Fibroblast of skin of right biceps (primary cell): ENCODE measurements at regions not wholly inside any gene's neighbourhood (a gene's known extent, or its start where the extent isn't known, plus 50 kb on each side); places are given as distances from the start of the nearest gene placed in this dataset.
"Not testable (repeated sequence)": the region's sequence is repeated elsewhere in the genome, so short reads cannot be mapped to it uniquely, and the experiment has no call there.

Source experiments
- DNase-seq: peaks from one replicate; pipeline ENCODE4 v3.0.0-alpha.2; 2013

GRCh38 chr9:29211003-29211579, 1637.8 kb upstream of the C9orf72 start:
- DNase-seq = no peak

GRCh38 chr9:29211580-29212396, 1638.5 kb upstream of the C9orf72 start:
- peak; percentile 22 for DNase-seq

- no peak for DNase-seq
These were observed 1639.4 kb upstream of the C9orf72 start for GRCh38 chr9:29212397-29213387.

GRCh38 chr9:29213417-29214153, 1640.3 kb upstream of the C9orf72 start, which contains the start of gene LINGO2:
Gene LINGO2 (minus strand): TSS chr9:29213601.
- no peak for DNase-seq

GRCh38 chr9:29214154-29214689, 1640.9 kb upstream of the C9orf72 start:
- peak; percentile 4 for DNase-seq

GRCh38 chr9:29214690-29215253, 1641.5 kb upstream of the C9orf72 start:
- no peak for DNase-seq

GRCh38 chr9:29217966-29218365, 1644.7 kb upstream of the C9orf72 start:
- DNase-seq = no peak

GRCh38 chr9:29220596-29221251, 1647.4 kb upstream of the C9orf72 start:
- DNase-seq = no peak

- no peak for DNase-seq
These were observed 1655.3 kb upstream of the C9orf72 start for GRCh38 chr9:29228558-29228957.

- no peak for DNase-seq
These were observed 1657.7 kb upstream of the C9orf72 start for GRCh38 chr9:29230931-29231330.

GRCh38 chr9:29233193-29233592, 1659.9 kb upstream of the C9orf72 start:
- no peak for DNase-seq

GRCh38 chr9:29241320-29241719, 1668.0 kb upstream of the C9orf72 start:
- no peak for DNase-seq

- DNase-seq = no peak
These were observed 1672.1 kb upstream of the C9orf72 start for GRCh38 chr9:29245351-29245750.

- DNase-seq = not testable (repeated sequence)
These were observed 1697.1 kb upstream of the C9orf72 start for GRCh38 chr9:29270400-29270799.

GRCh38 chr9:29282121-29282520, 1708.8 kb upstream of the C9orf72 start:
- DNase-seq = no peak

GRCh38 chr9:29285818-29286217, 1712.5 kb upstream of the C9orf72 start:
- DNase-seq = peak; percentile 4

GRCh38 chr9:29289365-29289764, 1716.1 kb upstream of the C9orf72 start:
- no peak for DNase-seq

- no peak for DNase-seq
These were observed 1717.2 kb upstream of the C9orf72 start for GRCh38 chr9:29290516-29290915.

GRCh38 chr9:29297592-29297991, 1724.3 kb upstream of the C9orf72 start:
- no peak for DNase-seq

- peak; percentile 48 for DNase-seq
These were observed 1737.9 kb upstream of the C9orf72 start for GRCh38 chr9:29311221-29311620.

- DNase-seq = no peak
These were observed 1739.0 kb upstream of the C9orf72 start for GRCh38 chr9:29312327-29312726.
